MM.1S (cell line): ENCODE measurements at regions not wholly inside any gene's neighbourhood (a gene's known extent, or its start where the extent isn't known, plus 50 kb on each side); places are given as distances from the start of the nearest gene placed in this dataset.

Experiments used
- DNase-seq: peaks from one replicate; pipeline ENCODE4 v3.0.0-alpha.2; 2015
- H2AFZ ChIP-seq: fragments of 300-600 bp; sonication (generic); 2 replicates; pipeline ENCODE4 v1.6.0; 2016; ENCODE audit warnings: antibody characterized with exemption, low read length
- H3F3A ChIP-seq: fragments of 300-600 bp; sonication (generic); 2 replicates; pipeline ENCODE4 v1.6.1; 2016; ENCODE audit warnings: mild to moderate bottlenecking, antibody characterized with exemption, low read length, moderate library complexity, mixed read lengths; ENCODE audit not compliant: insufficient read depth
- H3K27ac ChIP-seq: fragments of 300-600 bp; sonication (generic); 2 replicates; pipeline ENCODE4 v1.5.1; 2016; ENCODE audit warnings: mild to moderate bottlenecking, low read length
- H3K27me3 ChIP-seq: fragments of 300-600 bp; sonication (generic); replicated peaks from 2 replicates; pipeline ENCODE4 v1.6.0; 2016; ENCODE audit warnings: low read length; ENCODE audit not compliant: insufficient read depth
- H3K36me3 ChIP-seq: fragments of 300-600 bp; sonication (generic); replicated peaks from 2 replicates; pipeline ENCODE4 v1.6.1; 2016; ENCODE audit warnings: mild to moderate bottlenecking, low read length, mixed read lengths; ENCODE audit not compliant: insufficient read depth
- H3K4me1 ChIP-seq: fragments of 300-600 bp; sonication (generic); 2 replicates; pipeline ENCODE4 v1.6.1; 2016; ENCODE audit warnings: low read length, mixed read lengths
- H3K4me2 ChIP-seq: fragments of 300-600 bp; sonication (generic); 2 replicates; pipeline ENCODE4 v1.6.0; 2016; ENCODE audit warnings: low read depth, low read length
- H3K4me3 ChIP-seq: fragments of 300-600 bp; sonication (generic); 2 replicates; pipeline ENCODE4 v1.5.1; 2016; ENCODE audit warnings: low read length, mixed read lengths
- H3K79me2 ChIP-seq: fragments of 300-600 bp; sonication (generic); 2 replicates; pipeline ENCODE4 v1.6.1; 2016; ENCODE audit warnings: mixed run types, low read length, mixed read lengths
- H3K9ac ChIP-seq: fragments of 300-600 bp; sonication (generic); 2 replicates; pipeline ENCODE4 v1.6.1; 2016; ENCODE audit warnings: low read length, mixed read lengths
- H3K9me2 ChIP-seq: fragments of 300-600 bp; sonication (generic); replicated peaks from 2 replicates; pipeline ENCODE4 v1.6.1; 2016; ENCODE audit warnings: mild to moderate bottlenecking, low read length, mixed read lengths; ENCODE audit not compliant: insufficient read depth
- H3K9me3 ChIP-seq: fragments of 300-600 bp; sonication (generic); replicated peaks from 2 replicates; pipeline ENCODE4 v1.6.1; 2016; ENCODE audit warnings: mild to moderate bottlenecking, low read length, mixed read lengths; ENCODE audit not compliant: insufficient read depth
- H4K20me1 ChIP-seq: fragments of 300-600 bp; sonication (generic); 2 replicates; pipeline ENCODE4 v1.6.1; 2016; ENCODE audit warnings: mild to moderate bottlenecking, low read length, moderate library complexity, mixed read lengths; ENCODE audit not compliant: insufficient read depth
- CTCF ChIP-seq: fragments of 300-600 bp; sonication (generic); IDR thresholded peaks from 2 replicates; pipeline ENCODE4 v1.5.1; 2016; ENCODE audit warnings: antibody characterized with exemption, low read length, mixed read lengths
- EZH2 ChIP-seq: fragments of 300-600 bp; sonication (generic); optimal IDR thresholded peaks from 2 replicates; pipeline ENCODE3; 2017; ENCODE audit warnings: low read depth, mild to moderate bottlenecking, antibody characterized with exemption, low read length, mixed read lengths
- EZH2phosphoT487 ChIP-seq: fragments of 300-600 bp; sonication (generic); IDR thresholded peaks from 2 replicates; pipeline ENCODE4 v1.6.1; 2018; ENCODE audit warnings: antibody characterized with exemption, low read length

DNA sequence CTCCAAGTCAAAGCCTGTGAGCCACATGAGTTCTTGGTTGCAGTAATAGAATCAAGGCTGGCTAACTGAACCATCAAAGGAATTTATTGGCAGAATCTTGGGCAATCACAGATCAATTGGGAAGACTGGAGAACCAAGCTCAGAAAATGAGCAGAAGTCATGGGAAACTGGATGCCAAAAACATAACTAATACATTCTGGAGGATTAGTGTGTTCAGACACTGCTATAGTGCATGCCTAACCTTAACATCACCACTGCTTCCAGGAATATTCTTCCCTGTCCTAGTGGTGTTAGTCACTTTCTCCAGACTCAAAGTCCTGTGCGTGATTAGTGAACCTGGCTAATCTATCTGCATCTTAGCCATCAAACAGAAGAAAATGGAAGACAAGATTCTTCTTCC is 843.7 kb downstream of the EFNA5 start:
- H3K4me2 ChIP-seq: no peak overlapping the region
- H3K9ac ChIP-seq: no peak overlapping the region
- H4K20me1 ChIP-seq: no peaks in the 10 kb centered on the region
- H3K27me3 ChIP-seq: no peaks in the 10 kb centered on the region
- H3K4me1 ChIP-seq: no peaks in the 10 kb centered on the region
- H3K9me2 ChIP-seq: no peaks in the 10 kb centered on the region
- no peak overlapping the region for H3K27ac ChIP-seq
- H3K9me3 ChIP-seq: no peaks in the 10 kb centered on the region
- H3K4me3 ChIP-seq: no peak overlapping the region
- TF ChIP-seq EZH2: no peak
- TF ChIP-seq CTCF: no peak
- no peak for TF ChIP-seq EZH2phosphoT487
- H3F3A ChIP-seq: no peaks in the 10 kb centered on the region
- H2AFZ ChIP-seq: no peak overlapping the region
- no peaks in the 10 kb centered on the region for H3K36me3 ChIP-seq
- no peaks in the 10 kb centered on the region for H3K79me2 ChIP-seq
- no peak for DNase-seq

DNA sequence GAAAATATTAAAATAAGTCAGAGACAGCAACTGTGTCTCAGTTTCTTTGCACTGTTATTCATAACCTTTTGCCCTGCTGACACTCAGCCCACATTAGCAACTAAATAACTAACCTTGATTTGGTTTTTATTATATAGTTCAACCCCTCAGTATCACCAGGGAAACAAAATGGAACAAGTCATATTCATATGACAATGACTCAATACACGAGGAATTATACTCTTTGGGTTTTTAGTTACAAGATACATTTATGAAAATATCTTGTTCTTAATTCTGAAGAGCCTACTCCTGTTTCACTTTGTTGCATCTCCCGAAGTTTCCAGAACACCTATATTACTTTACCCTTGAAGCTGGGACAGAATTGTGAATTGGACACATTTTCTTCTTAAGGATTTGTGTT is 845.4 kb downstream of the EFNA5 start:
- no peaks in the 10 kb centered on the region for H3K27me3 ChIP-seq
- no peaks in the 10 kb centered on the region for H4K20me1 ChIP-seq
- H3K9me3 ChIP-seq: no peaks in the 10 kb centered on the region
- H3K27ac ChIP-seq: no peak overlapping the region
- no peak overlapping the region for H3K4me3 ChIP-seq
- H2AFZ ChIP-seq: no peak overlapping the region
- H3K4me2 ChIP-seq: no peak overlapping the region
- no peak overlapping the region for H3K9ac ChIP-seq
- TF ChIP-seq CTCF (no peak), EZH2 (no peak), EZH2phosphoT487 (no peak)
- H3K36me3 ChIP-seq: no peaks in the 10 kb centered on the region
- no peak for DNase-seq
- H3K9me2 ChIP-seq: no peaks in the 10 kb centered on the region
- H3K79me2 ChIP-seq: no peaks in the 10 kb centered on the region
- no peaks in the 10 kb centered on the region for H3K4me1 ChIP-seq
- no peaks in the 10 kb centered on the region for H3F3A ChIP-seq

- Histone ChIP-seq H3K27ac (no peak overlapping the region), H3K36me3 (no peaks in the 10 kb centered on the region), H3K79me2 (no peaks in the 10 kb centered on the region), H3K9ac (no peak overlapping the region), H3K9me2 (no peaks in the 10 kb centered on the region), H3K9me3 (no peaks in the 10 kb centered on the region), H2AFZ (no peak overlapping the region), H3K4me1 (no peaks in the 10 kb centered on the region), H3K4me2 (no peak overlapping the region), H3F3A (no peaks in the 10 kb centered on the region), H3K4me3 (no peak overlapping the region), H4K20me1 (no peaks in the 10 kb centered on the region), H3K27me3 (no peaks in the 10 kb centered on the region)
- no peak for DNase-seq
- TF ChIP-seq CTCF: no peak
- no peak for TF ChIP-seq EZH2phosphoT487
- no peak for TF ChIP-seq EZH2
Observed at GRCh38 chr5:106822851-106823250, 847.9 kb downstream of the EFNA5 start.
